ENCODE measurements at regions not wholly inside any gene's neighbourhood (a gene's known extent, or its start where the extent isn't known, plus 50 kb on each side); places are given as distances from the start of the nearest gene placed in this dataset.

GRCh38 chr11:129287920-129288319 is 87.7 kb upstream of the BARX2 start (continued):
- TF ChIP-seq REST (IDR thresholded peaks at IDR 0.05; ENCODE audit: borderline replicate concordance): no peak
- TF ChIP-seq SMC3 (conservative IDR thresholded peaks at IDR 0.05; ENCODE audit: poor library complexity): no peak

GRCh38 chr11:129286813-129287212 is 88.8 kb upstream of the BARX2 start:
- H3K27ac ChIP-seq (ENCODE audit: low read length): no peak overlapping the region
- no peak overlapping the region for H3K9ac ChIP-seq (ENCODE audit: low read length)
- H3K9me2 ChIP-seq (ENCODE audit: insufficient read depth, low read length): no peaks in the 10 kb centered on the region
- H3K4me3 ChIP-seq (ENCODE audit: low read length): no peak overlapping the region
- no peak overlapping the region for H3K4me2 ChIP-seq (ENCODE audit: low read length)
- H3K27me3 ChIP-seq (ENCODE audit: insufficient read depth, low read depth, low read length): no peaks in the 10 kb centered on the region
- H3K9me3 ChIP-seq (ENCODE audit: low read length): no peaks in the 10 kb centered on the region
- H4K20me1 ChIP-seq (ENCODE audit: insufficient read depth): no peaks in the 10 kb centered on the region
- no peaks in the 10 kb centered on the region for H3K79me2 ChIP-seq (replicated peaks; ENCODE audit: insufficient read depth, low read length)
- H2AFZ ChIP-seq (ENCODE audit: low read depth, low read length): no peak overlapping the region
- TF ChIP-seq RAD21 (conservative IDR thresholded peaks at IDR 0.05): no peak
- TF ChIP-seq MXI1 (conservative IDR thresholded peaks at IDR 0.05; ENCODE audit: poor library complexity, severe bottlenecking): no peak
- no peak for TF ChIP-seq REST (IDR thresholded peaks at IDR 0.05; ENCODE audit: borderline replicate concordance)
- TF ChIP-seq POLR2AphosphoS5 (IDR thresholded peaks at IDR 0.05): no peak
- no peak for TF ChIP-seq TAF1 (IDR thresholded peaks at IDR 0.05; ENCODE audit: low read depth)
- no peak for TF ChIP-seq SMC3 (conservative IDR thresholded peaks at IDR 0.05; ENCODE audit: poor library complexity)
- no peak for TF ChIP-seq EZH2 (IDR thresholded peaks at IDR 0.05; ENCODE audit: borderline replicate concordance, insufficient read depth, low read length, poor library complexity, severe bottlenecking)
- TF ChIP-seq CTCF (IDR thresholded peaks at IDR 0.05; ENCODE audit: poor library complexity, severe bottlenecking): no peak
- no peak for TF ChIP-seq EP300 (conservative IDR thresholded peaks at IDR 0.05; ENCODE audit: poor library complexity, severe bottlenecking)
- no peaks in the 10 kb centered on the region for H3F3A ChIP-seq (ENCODE audit: insufficient read depth, low read length, poor library complexity, severe bottlenecking)
- no peaks in the 10 kb centered on the region for H3K36me3 ChIP-seq (ENCODE audit: insufficient read depth, low read length)

Data from neural cell (in vitro differentiated cells).